ENCODE measurements at regions not wholly inside any gene's neighbourhood (a gene's known extent, or its start where the extent isn't known, plus 50 kb on each side); places are given as distances from the start of the nearest gene placed in this dataset.

- ATAC-seq, result no peak
- H3K27ac ChIP-seq, result no peak overlapping the region
- H3K4me1 ChIP-seq, result no peaks in the 10 kb centered on the region
- no peak overlapping the region for H3K4me2 ChIP-seq
- H3K9me3 ChIP-seq, result peaks cover 3% of the 10 kb centered on the region; the same call in 2 of the 3 replicates
- POLR2A ChIA-PET, result no interaction called here
- FAIRE-seq, result no peak
- WGBS (ENCODE audit: missing lambda C conversion rate), result 46% methylated on average over 3 of the region's 3 CpGs
- H3K4me3 ChIP-seq, result no peak overlapping the region
- TF ChIP-seq E2F6 (IDR thresholded peaks at IDR 0.05; ENCODE audit: borderline replicate concordance, low read depth) (no peak), REST (IDR thresholded peaks at IDR 0.05) (no peak), MAX (IDR thresholded peaks at IDR 0.05) (no peak)
- no peak for DNase-seq (ENCODE audit: low read depth in 1 of 2, low spot score in 1 of 2)
- CTCF ChIA-PET, result no interaction called here
Observed at GRCh38 chr7:124328774-124329173, 295.9 kb upstream of the TMEM229A start.

- H3K9me3 ChIP-seq, result peaks cover 3% of the 10 kb centered on the region; the same call in 2 of the 3 replicates
- H3K4me1 ChIP-seq, result no peaks in the 10 kb centered on the region
- POLR2A ChIA-PET, result no interaction called here
- DNase-seq (ENCODE audit: low read depth in 1 of 2, low spot score in 1 of 2) (no peak), FAIRE-seq (no peak), ATAC-seq (no peak)
- no peak overlapping the region for H3K27ac ChIP-seq
- CTCF ChIA-PET, result no interaction called here
- no peak for TF ChIP-seq HOXA7 (CRISPR knock-in tag; IDR thresholded peaks at IDR 0.05)
- no peak for TF ChIP-seq RNF2 (IDR thresholded peaks at IDR 0.05; ENCODE audit: borderline replicate concordance, low read depth)
- TF ChIP-seq HMGXB4 (CRISPR knock-in tag; IDR thresholded peaks at IDR 0.05; ENCODE audit: borderline replicate concordance), result no peak
- no peak for TF ChIP-seq NPAS2 (CRISPR knock-in tag; IDR thresholded peaks at IDR 0.05; ENCODE audit: borderline replicate concordance)
- no peak for TF ChIP-seq MAX (IDR thresholded peaks at IDR 0.05)
- H3K4me3 ChIP-seq, result no peak overlapping the region
- no peak overlapping the region for H3K4me2 ChIP-seq
Observed at GRCh38 chr7:124324262-124324661, 291.4 kb upstream of the TMEM229A start.

GRCh38 chr7:124323597-124323996 is 290.7 kb upstream of the TMEM229A start:
- 3% methylated on average over 1 of the region's 1 CpG for WGBS (ENCODE audit: missing lambda C conversion rate)
- Histone ChIP-seq H3K9me3 (peaks cover 3% of the 10 kb centered on the region; the same call in 2 of the 3 replicates), H3K4me1 (no peaks in the 10 kb centered on the region), H3K27ac (no peak overlapping the region), H3K4me3 (no peak overlapping the region), H3K4me2 (no peak overlapping the region)
- TF ChIP-seq JUNB (IDR thresholded peaks at IDR 0.05) (no peak), CBX8 (IDR thresholded peaks at IDR 0.05) (no peak)
- ChIA-PET CTCF (no interaction called here), POLR2A (no interaction called here)
- DNase-seq (ENCODE audit: low read depth in 1 of 2, low spot score in 1 of 2) (no peak), ATAC-seq (no peak), FAIRE-seq (no peak)

GRCh38 chr7:124322561-124322960 is 289.7 kb upstream of the TMEM229A start:
- WGBS (ENCODE audit: missing lambda C conversion rate), result 9% methylated on average over 1 of the region's 1 CpG
- no peak for FAIRE-seq
- POLR2A ChIA-PET, result no interaction called here

More at GRCh38 chr7:124322561-124322960, 289.7 kb upstream of the TMEM229A start:
- no peak overlapping the region for H3K4me2 ChIP-seq
- no peak overlapping the region for H3K27ac ChIP-seq
- peaks cover 3% of the 10 kb centered on the region; the same call in 2 of the 3 replicates for H3K9me3 ChIP-seq
- ATAC-seq (no peak), DNase-seq (ENCODE audit: low read depth in 1 of 2, low spot score in 1 of 2) (no peak)
- H3K4me3 ChIP-seq, result no peak overlapping the region
- no peaks in the 10 kb centered on the region for H3K4me1 ChIP-seq
- TF ChIP-seq JUN (IDR thresholded peaks at IDR 0.05) (no peak), CHD2 (IDR thresholded peaks at IDR 0.05; ENCODE audit: low read length, partially characterized antibody) (no peak)
- CTCF ChIA-PET, result no interaction called here

All from A549 (cell line).